ENCODE measurements at regions not wholly inside any gene's neighbourhood (a gene's known extent, or its start where the extent isn't known, plus 50 kb on each side); places are given as distances from the start of the nearest gene placed in this dataset.

GRCh38 chr17:77892469-77893143 lies 65.9 kb upstream of the TNRC6C start:
- peaks cover 4 to 7% (median 6%) of the 10 kb centered on the region in 4 donors for H3K4me1 ChIP-seq
- H3K4me3 ChIP-seq, result no peak overlapping the region
- no peaks in the 10 kb centered on the region for H3K36me3 ChIP-seq
- no peak for ATAC-seq (ENCODE audit: low FRiP score in 2 of 2)
- no peak overlapping the region for H3K27ac ChIP-seq
- no peaks in the 10 kb centered on the region for H3K9me3 ChIP-seq
- WGBS, 2 donors, result 80 to 84% methylated on average over 16 to 22 of the region's 22 CpGs
- no peak for DNase-seq
- TF ChIP-seq EP300 (IDR thresholded peaks at IDR 0.05), result no peak
- TF ChIP-seq CTCF (IDR thresholded peaks at IDR 0.05), result peak in 1 of 6 experiments; percentile 14
- H3K27me3 ChIP-seq, result no peaks in the 10 kb centered on the region

GRCh38 chr17:77893144-77894044 lies 65.1 kb upstream of the TNRC6C start:
- no peak for ATAC-seq (ENCODE audit: low FRiP score in 2 of 2)
- WGBS, 2 donors, result 80 to 82% methylated on average over 19 to 23 of the region's 23 CpGs
- Histone ChIP-seq H3K4me1 (peaks cover 0 to under 1% (median under 1%) of the 10 kb centered on the region in 4 donors), H3K4me3 (no peak overlapping the region), H3K9me3 (no peaks in the 10 kb centered on the region), H3K27ac (no peak overlapping the region), H3K27me3 (no peaks in the 10 kb centered on the region), H3K36me3 (no peaks in the 10 kb centered on the region)
- DNase-seq, result no peak
- TF ChIP-seq CTCF (IDR thresholded peaks at IDR 0.05) (no peak), EP300 (IDR thresholded peaks at IDR 0.05) (no peak), POLR2AphosphoS5 (IDR thresholded peaks at IDR 0.05) (no peak), POLR2A (IDR thresholded peaks at IDR 0.05) (no peak)

- no peaks in the 10 kb centered on the region for H3K36me3 ChIP-seq
- no peak for TF ChIP-seq POLR2AphosphoS5 (IDR thresholded peaks at IDR 0.05)
- no peak for TF ChIP-seq POLR2A (IDR thresholded peaks at IDR 0.05)
- TF ChIP-seq CTCF (IDR thresholded peaks at IDR 0.05), result no peak
- no peak for TF ChIP-seq EP300 (IDR thresholded peaks at IDR 0.05)
- no peaks in the 10 kb centered on the region for H3K9me3 ChIP-seq
- H3K27ac ChIP-seq, result no peak overlapping the region
- no peaks in the 10 kb centered on the region for H3K27me3 ChIP-seq
- WGBS, 2 donors, result 75 to 84% methylated on average over 7 to 14 of the region's 14 CpGs
- H3K4me3 ChIP-seq, result no peak overlapping the region
- H3K4me1 ChIP-seq, result peaks cover 0 to 2% (median 0%) of the 10 kb centered on the region in 4 donors
- peak; percentile 4 to 32 for ATAC-seq (ENCODE audit: low FRiP score in 2 of 2)
- DNase-seq, result no peak
These were observed 64.2 kb upstream of the TNRC6C start for GRCh38 chr17:77894126-77894956.

GRCh38 chr17:77897741-77898301 lies 60.7 kb upstream of the TNRC6C start:
- H3K4me1 ChIP-seq, result peaks cover 0 to 2% (median 0%) of the 10 kb centered on the region in 4 donors
- no peak overlapping the region for H3K4me3 ChIP-seq
- H3K36me3 ChIP-seq, result no peaks in the 10 kb centered on the region
- ATAC-seq (ENCODE audit: low FRiP score in 2 of 2) (no peak), DNase-seq (no peak)
- no peaks in the 10 kb centered on the region for H3K27me3 ChIP-seq
- no peak for TF ChIP-seq POLR2A (IDR thresholded peaks at IDR 0.05)
- TF ChIP-seq EP300 (IDR thresholded peaks at IDR 0.05), result no peak
- no peak overlapping the region for H3K27ac ChIP-seq
- no peaks in the 10 kb centered on the region for H3K9me3 ChIP-seq
- 81 to 86% methylated on average over 3 to 6 of the region's 6 CpGs for WGBS, 2 donors

Data from upper lobe of left lung (tissue), 6 donors.